Cerebellar nuclear complex (tissue), 1 donor: ENCODE measurements at regions not wholly inside any gene's neighbourhood (a gene's known extent, or its start where the extent isn't known, plus 50 kb on each side); places are given as distances from the start of the nearest gene placed in this dataset.

ENCODE experiments used
- DNase-seq, 2 experiments: peaks; one replicate each; lab custom pipeline; 2025; lab: John Stamatoyannopoulos, UW

DNA sequence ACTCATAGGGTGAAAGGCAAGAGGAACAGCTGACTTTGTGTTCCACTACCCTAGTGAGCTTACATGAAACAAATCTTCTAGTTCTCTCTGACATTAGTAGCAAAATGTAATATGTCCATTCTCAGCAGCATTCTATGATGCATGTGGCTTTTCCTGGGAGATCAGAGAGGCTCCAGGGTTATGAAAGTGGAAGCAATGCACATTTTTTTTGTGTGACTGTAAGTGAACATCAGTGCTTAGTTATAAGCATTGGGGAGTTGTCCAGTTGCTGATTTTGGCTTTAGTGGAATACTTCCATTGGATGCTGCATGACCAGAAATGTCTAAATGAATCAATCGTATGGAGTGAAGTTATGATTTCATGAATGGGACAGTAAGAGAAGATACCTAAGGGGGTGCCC is 255.9 kb downstream of the FAT3 start:
- DNase-seq = no peak

DNA sequence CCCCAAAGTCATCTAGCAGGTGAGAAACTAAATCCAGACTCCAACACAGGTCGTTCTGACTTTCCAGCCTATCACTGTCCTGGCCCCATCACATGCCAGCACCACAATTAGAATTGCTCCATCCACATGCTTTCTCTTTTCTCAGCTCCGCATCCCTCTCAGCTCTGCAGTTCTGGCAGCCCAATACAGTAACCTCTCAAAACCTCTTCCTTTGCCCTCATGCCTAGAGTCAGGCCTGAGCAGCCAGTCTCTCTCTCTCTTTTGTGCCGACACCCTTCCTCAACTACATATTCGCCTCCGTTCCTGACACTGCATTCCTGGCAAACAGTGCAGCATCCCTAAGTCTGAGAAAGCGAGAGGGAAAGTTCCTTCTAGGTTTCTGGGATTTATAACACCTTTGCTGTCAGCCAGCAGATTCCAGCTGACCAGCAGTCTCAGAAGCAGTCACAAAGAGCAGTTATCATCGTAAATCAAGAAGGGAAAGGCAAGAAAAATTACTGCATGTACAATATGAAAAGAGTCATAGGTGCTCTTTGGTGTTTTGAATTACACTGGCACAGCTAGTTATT is 258.0 kb downstream of the FAT3 start:
- DNase-seq = no peak

DNA sequence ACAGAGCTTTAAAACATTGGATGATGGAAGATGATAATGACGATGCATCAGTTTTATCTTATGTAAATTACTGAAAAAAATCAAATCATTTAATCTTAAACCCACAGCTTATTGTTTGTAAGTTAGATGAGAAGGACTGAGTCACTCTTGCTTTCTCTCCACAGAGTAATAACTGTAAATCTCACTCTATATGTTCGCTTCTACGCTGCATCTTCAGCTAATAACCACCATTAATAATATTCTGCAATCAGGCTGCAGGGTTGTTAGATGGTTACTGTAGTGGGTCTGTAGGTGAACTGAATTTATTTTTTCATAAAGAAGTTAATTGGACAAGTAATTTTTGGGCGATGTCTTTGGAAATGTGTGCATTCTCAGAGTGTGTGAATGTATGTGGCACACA is 260.0 kb downstream of the FAT3 start:
- DNase-seq = no peak

GRCh38 chr11:92489826-92490399 is 265.3 kb downstream of the FAT3 start:
- no peak for DNase-seq

GRCh38 chr11:92492372-92492771 is 267.8 kb downstream of the FAT3 start:
- DNase-seq = no peak

DNA sequence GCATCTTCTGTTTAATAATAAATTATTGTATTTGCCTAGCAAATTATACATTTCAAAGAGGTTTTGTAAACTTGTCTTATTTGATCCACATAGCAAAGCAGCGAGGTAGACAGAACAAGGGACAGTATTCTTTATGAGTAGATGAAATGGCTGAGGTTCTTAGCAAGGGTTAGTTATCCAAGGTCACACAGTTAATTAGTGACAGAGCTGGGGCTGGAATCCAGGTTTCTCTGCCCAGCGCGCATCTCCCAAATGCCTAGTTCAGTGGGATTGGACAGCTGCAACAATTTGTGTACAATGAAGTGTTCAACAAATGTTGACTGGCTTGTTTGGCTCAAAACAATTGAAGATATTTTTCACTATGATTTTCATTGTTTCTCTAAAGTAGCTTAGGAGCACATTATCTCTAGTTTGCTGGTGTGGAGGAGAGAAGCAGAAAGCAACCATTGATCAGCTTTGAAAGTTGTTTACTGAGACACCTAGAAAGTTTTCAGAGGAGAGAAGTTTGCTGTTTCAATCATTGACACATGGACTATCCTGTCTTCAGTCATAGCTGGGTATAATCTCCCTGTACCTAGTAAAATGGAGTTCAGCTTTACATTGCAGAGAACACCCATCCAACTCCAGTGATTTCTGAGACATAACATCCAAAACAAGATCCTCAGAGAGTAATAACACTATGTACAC is 270.6 kb downstream of the FAT3 start:
- DNase-seq = no peak

- no peak for DNase-seq
These were observed 275.8 kb downstream of the FAT3 start for GRCh38 chr11:92500453-92500852.

DNA sequence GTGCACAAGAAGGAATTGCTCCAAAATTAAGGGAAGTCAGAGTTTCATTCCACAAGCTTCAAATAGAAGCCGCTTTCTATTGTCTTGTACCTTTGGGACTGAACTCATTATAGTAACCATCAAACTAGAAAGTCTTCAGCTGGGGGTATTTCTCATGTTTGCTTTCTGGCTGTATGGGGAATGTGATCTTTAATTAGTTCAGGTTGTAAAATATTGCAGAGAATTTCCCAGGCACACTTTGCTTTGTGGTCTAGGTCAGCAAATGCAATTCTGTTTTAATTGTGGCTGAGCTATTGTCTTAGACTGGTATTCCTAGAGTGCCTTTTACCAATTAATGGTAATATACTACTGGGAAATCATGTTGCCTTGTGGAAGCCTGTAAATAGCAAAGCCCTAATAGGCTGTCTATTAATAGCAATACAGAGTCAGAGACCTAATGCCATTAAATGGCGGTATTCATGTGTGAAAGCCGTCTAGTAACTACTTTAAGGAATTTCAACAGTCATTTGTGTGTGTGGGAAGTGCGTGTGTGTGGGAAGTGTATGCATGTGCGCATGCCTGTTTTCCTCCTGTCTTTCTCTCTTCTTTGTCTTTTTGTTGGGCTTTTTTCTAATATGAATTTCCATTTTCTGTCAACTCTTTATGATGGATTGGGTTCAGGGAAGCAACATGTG is 276.6 kb downstream of the FAT3 start:
- no peak for DNase-seq

DNA sequence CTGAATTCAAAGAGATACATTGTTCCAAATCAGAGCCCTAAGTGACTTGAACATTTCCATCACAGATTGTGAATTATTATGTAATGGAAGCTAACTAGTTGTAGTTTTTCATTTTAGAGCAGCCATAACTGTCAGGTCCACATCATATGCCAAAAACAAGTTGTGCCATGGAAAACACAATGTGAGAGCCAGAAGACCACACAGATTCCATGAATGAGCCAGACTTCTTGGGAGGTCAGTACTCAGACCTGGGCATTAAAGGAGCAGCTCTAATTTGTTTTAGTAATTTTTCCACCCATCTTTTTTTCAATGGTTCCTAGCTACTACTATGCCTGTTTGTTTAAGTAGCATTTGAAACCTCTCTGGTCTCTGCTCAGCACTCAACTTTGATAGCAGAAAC is 279.4 kb downstream of the FAT3 start:
- DNase-seq = no peak

DNA sequence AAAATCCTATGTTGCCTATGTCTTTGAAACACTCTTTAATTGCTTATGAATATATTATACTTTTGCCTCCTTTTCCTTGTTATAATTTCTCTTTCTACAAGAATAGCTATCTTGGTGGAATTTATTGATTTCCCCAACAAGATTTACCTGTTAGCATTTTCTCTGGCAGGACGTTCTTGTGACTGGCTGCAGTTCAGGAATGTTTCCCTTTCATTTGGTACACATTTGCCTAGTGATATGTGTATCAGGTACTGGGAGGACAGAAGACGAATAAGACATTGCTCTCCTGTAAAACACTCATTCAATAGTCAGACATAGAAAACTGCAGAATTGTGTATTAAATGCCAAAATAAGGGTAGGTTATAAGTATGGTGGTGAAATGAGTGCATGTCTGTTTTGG is 279.9 kb downstream of the FAT3 start:
- no peak for DNase-seq

DNA sequence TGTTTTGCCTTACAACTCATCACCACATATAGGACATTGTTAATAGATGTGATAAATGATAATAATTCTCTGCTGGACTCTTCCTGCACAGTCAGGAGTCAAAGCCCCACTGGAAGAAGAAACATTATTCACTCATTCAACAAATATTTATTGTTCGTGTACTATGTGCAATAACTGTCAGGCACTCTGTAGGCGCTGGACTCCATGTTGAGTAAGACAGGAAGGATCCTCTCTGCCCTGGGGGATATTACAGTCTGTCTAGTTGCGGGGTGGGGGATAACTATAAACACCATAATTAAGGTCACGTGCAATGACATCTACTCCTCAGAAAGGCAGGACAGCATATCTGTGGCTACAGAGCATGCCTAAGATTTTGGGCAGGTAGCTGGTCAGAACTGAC is 281.1 kb downstream of the FAT3 start:
- no peak for DNase-seq

DNA sequence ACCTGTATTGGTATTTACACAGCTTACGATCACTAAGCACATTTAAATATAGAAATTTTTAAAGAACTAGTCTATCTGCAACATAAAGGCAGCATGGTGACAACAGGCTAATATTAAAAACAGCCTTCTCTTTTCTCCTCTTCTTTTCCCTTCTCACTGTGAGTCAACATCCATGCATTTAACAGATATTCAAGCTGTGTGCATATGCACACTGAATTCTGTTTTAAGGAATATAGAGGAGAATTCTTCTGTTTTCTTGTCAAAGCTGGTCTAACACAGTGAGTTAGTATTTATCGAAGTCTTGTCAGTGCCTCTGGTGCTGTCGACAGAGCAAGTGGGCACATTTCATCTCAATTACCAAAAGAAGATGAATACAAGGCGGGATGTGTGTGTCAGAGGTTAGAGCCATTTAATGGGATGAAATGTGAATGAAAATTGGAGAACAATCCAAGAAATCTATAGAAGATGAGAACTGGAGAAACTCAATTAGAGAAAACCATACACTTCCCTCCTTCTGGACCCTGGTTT is 282.3 kb downstream of the FAT3 start:
- DNase-seq = no peak

- no peak for DNase-seq
These were observed 286.0 kb downstream of the FAT3 start for GRCh38 chr11:92510591-92510990.

GRCh38 chr11:92511522-92512203 is 287.0 kb downstream of the FAT3 start:
- DNase-seq = no peak

- DNase-seq = no peak
These were observed 287.6 kb downstream of the FAT3 start for GRCh38 chr11:92512204-92512569.

DNA sequence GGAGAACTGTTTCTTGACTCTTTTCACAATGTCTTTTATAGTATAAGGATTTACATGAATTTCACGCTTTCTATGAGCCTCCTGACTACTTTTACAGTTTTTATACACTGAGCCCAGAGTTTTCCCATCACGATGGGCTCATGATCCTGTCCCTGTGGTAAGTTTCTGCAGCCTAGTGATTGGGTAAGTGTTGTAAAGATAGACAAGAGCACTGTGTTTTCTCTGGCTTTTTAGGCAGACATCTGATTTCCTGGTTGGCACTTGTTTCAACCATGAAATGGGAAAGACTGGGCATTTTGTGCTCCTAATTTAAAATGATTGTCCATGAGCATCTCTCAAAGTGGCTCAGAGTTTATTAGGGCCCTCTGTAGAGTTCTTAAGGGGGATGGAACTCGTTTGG is 299.0 kb downstream of the FAT3 start:
- no peak for DNase-seq

- DNase-seq = no peak
These were observed 299.9 kb downstream of the FAT3 start for GRCh38 chr11:92524542-92524941.

DNA sequence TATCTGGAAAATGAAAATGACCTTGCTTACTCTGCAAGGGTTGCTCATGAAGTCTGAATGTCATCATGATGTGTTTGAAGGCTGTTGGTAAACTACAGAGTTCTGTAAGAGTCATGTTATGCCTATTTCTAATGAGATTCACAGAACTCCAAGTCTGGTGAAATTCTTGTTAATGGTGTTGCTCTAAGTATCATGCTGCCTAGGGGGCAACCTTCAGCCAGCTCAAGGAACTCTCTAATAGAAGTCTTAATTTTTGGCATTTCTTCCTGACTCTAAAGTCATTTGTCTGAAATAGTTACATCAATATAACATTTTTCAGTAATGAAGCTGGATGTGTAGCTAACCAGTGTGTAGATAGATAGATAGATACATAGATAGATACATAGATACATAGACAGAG is 302.8 kb downstream of the FAT3 start:
- DNase-seq = no peak

DNA sequence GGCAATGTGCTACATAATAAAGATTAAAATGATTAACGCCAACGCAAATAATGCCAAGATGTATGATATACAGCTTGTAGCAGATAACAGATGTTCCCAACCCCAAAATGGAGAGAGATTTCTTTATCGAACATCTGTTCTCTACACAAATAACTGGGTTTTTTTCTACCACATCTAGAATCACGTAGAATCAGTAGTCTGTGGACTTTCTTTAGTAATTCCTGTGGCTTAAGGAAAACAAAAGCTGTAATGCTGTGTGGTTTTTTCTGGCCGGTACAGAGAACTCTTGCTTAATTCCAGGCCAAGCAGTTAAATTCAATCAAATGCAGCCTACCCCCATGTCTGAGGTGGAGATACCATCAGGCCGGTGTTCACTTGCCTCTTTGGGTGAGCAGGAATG is 303.4 kb downstream of the FAT3 start:
- DNase-seq = no peak

GRCh38 chr11:92531065-92531739 is 306.6 kb downstream of the FAT3 start:
- DNase-seq = no peak

DNA sequence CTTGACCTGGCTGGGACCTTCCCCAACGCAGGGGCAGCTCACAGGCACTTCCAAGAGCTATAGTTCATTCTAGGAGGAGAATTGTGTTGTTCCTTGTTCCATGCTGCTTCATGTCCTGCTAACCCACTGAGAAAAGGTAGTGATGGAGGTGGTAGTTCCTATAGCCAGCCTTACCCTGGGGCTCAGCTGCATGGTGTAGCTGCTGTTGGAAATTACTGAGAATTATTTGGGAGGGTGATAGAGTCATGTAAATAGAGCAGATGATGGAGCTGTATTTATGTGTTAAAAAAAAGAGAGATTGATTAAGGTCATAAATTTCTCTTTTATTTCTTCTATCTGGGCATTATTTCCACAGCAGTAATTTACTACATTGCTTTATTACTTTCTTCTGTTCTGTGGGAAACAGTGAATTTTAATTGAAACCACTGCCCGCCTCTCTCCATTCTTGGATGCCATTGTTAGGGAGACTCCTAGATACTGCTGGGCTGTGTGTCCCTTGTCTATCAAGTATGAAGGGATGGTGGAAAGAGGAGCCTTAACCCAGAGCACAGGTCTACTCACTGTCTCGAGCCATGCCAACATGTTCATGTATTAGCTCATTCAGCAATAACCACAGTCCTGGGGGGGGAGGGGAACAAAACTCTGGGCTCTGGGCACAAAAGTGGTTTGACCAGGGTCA is 309.2 kb downstream of the FAT3 start:
- no peak for DNase-seq
